NT2/D1 (cell line): ENCODE measurements at regions not wholly inside any gene's neighbourhood (a gene's known extent, or its start where the extent isn't known, plus 50 kb on each side); places are given as distances from the start of the nearest gene placed in this dataset.

Source experiments
- DNase-seq: peaks from one replicate; pipeline ENCODE4 v3.0.0-alpha.2; 2011; ENCODE audit warnings: low read depth, low spot score
- H3K27me3 ChIP-seq: 2 replicates; pipeline ENCODE4 v1.6.0; 2011; ENCODE audit warnings: mild to moderate bottlenecking; ENCODE audit not compliant: insufficient read length, insufficient read depth
- H3K36me3 ChIP-seq: 2 replicates; pipeline ENCODE4 v1.6.1; 2011; ENCODE audit warnings: mild to moderate bottlenecking, low read length, mixed read lengths; ENCODE audit not compliant: insufficient read depth, insufficient read length
- H3K4me1 ChIP-seq: 2 replicates; pipeline ENCODE4 v1.5.1; 2011; ENCODE audit not compliant: insufficient read depth, insufficient read length
- H3K4me3 ChIP-seq: 2 replicates; pipeline ENCODE4 v1.5.1; 2011; ENCODE audit warnings: low read depth; ENCODE audit not compliant: insufficient read length
- H3K9ac ChIP-seq: 2 replicates; pipeline ENCODE4 v1.6.0; 2011; ENCODE audit warnings: low read depth; ENCODE audit not compliant: insufficient read length
- H3K9me3 ChIP-seq: 2 replicates; pipeline ENCODE4 v1.5.1; 2011; ENCODE audit warnings: mild to moderate bottlenecking, low read length; ENCODE audit not compliant: insufficient read depth
- SUZ12 ChIP-seq: IDR thresholded peaks from 2 replicates; pipeline ENCODE4 v1.6.1; 2011; ENCODE audit not compliant: insufficient read length, insufficient read depth; ENCODE audit errors: extremely low read depth
- YY1 ChIP-seq: IDR thresholded peaks from 2 replicates; pipeline ENCODE4 v1.6.1; 2011; ENCODE audit not compliant: insufficient read length, insufficient read depth
- ZNF274 ChIP-seq: IDR thresholded peaks from 2 replicates; pipeline ENCODE4 v1.6.1; 2011; ENCODE audit warnings: mild to moderate bottlenecking, low read depth, low read length

- H3K9ac ChIP-seq = no peak overlapping the region
- no peaks in the 10 kb centered on the region for H3K9me3 ChIP-seq
- H3K4me1 ChIP-seq = no peaks in the 10 kb centered on the region
- H3K4me3 ChIP-seq = no peak overlapping the region
- no peak for DNase-seq
- TF ChIP-seq SUZ12 (no peak), ZNF274 (no peak), YY1 (no peak)
- H3K27me3 ChIP-seq = no peaks in the 10 kb centered on the region
- H3K36me3 ChIP-seq = no peaks in the 10 kb centered on the region
Observed at GRCh38 chr11:38014405-38014804, 1416.4 kb upstream of the RAG2 start.

- no peak overlapping the region for H3K4me3 ChIP-seq
- H3K36me3 ChIP-seq = no peaks in the 10 kb centered on the region
- H3K27me3 ChIP-seq = no peaks in the 10 kb centered on the region
- no peak for DNase-seq
- H3K4me1 ChIP-seq = no peaks in the 10 kb centered on the region
- H3K9ac ChIP-seq = no peak overlapping the region
- H3K9me3 ChIP-seq = no peaks in the 10 kb centered on the region
- TF ChIP-seq YY1 (no peak), ZNF274 (no peak), SUZ12 (no peak)
Observed at GRCh38 chr11:38013157-38013556, 1415.1 kb upstream of the RAG2 start.

GRCh38 chr11:38011496-38011895 lies 1413.5 kb upstream of the RAG2 start:
- no peak for TF ChIP-seq SUZ12
- TF ChIP-seq YY1 = no peak
- no peak for TF ChIP-seq ZNF274
- no peak overlapping the region for H3K4me3 ChIP-seq
- DNase-seq = no peak

GRCh38 chr11:38009932-38010331 lies 1411.9 kb upstream of the RAG2 start:
- Histone ChIP-seq H3K9me3 (no peaks in the 10 kb centered on the region), H3K4me1 (no peaks in the 10 kb centered on the region), H3K27me3 (no peaks in the 10 kb centered on the region), H3K9ac (no peak overlapping the region), H3K36me3 (no peaks in the 10 kb centered on the region), H3K4me3 (no peak overlapping the region)
- TF ChIP-seq ZNF274 (no peak), YY1 (no peak), SUZ12 (no peak)
- no peak for DNase-seq

More at GRCh38 chr11:38011496-38011895, 1413.5 kb upstream of the RAG2 start:
- Histone ChIP-seq H3K27me3 (no peaks in the 10 kb centered on the region), H3K4me1 (no peaks in the 10 kb centered on the region), H3K36me3 (no peaks in the 10 kb centered on the region), H3K9me3 (no peaks in the 10 kb centered on the region), H3K9ac (no peak overlapping the region)

GRCh38 chr11:38006466-38006865 lies 1408.4 kb upstream of the RAG2 start:
- no peaks in the 10 kb centered on the region for H3K4me1 ChIP-seq
- TF ChIP-seq SUZ12 = no peak
- no peak for TF ChIP-seq ZNF274
- no peak for TF ChIP-seq YY1
- H3K27me3 ChIP-seq = no peaks in the 10 kb centered on the region
- no peaks in the 10 kb centered on the region for H3K9me3 ChIP-seq
- H3K9ac ChIP-seq = no peak overlapping the region
- no peak overlapping the region for H3K4me3 ChIP-seq
- no peak for DNase-seq
- H3K36me3 ChIP-seq = no peaks in the 10 kb centered on the region

GRCh38 chr11:38005597-38005996 lies 1407.6 kb upstream of the RAG2 start:
- Histone ChIP-seq H3K9ac (no peak overlapping the region), H3K36me3 (no peaks in the 10 kb centered on the region), H3K9me3 (no peaks in the 10 kb centered on the region), H3K4me3 (no peak overlapping the region), H3K4me1 (no peaks in the 10 kb centered on the region), H3K27me3 (no peaks in the 10 kb centered on the region)
- no peak for DNase-seq
- TF ChIP-seq ZNF274 (no peak), YY1 (no peak), SUZ12 (no peak)

GRCh38 chr11:37999171-37999570 lies 1401.1 kb upstream of the RAG2 start:
- no peaks in the 10 kb centered on the region for H3K4me1 ChIP-seq
- no peaks in the 10 kb centered on the region for H3K9me3 ChIP-seq
- no peak for DNase-seq
- H3K36me3 ChIP-seq = no peaks in the 10 kb centered on the region
- H3K27me3 ChIP-seq = no peaks in the 10 kb centered on the region
- TF ChIP-seq YY1 (no peak), SUZ12 (no peak), ZNF274 (no peak)
- H3K9ac ChIP-seq = no peak overlapping the region
- no peak overlapping the region for H3K4me3 ChIP-seq

- no peak for DNase-seq
- H3K27me3 ChIP-seq = no peaks in the 10 kb centered on the region
- H3K4me3 ChIP-seq = no peak overlapping the region
- TF ChIP-seq SUZ12 = no peak
- TF ChIP-seq YY1 = no peak
- no peak for TF ChIP-seq ZNF274
- H3K4me1 ChIP-seq = no peaks in the 10 kb centered on the region
- no peaks in the 10 kb centered on the region; the same call in 1 of the 2 replicates for H3K9me3 ChIP-seq
- no peak overlapping the region for H3K9ac ChIP-seq
- no peaks in the 10 kb centered on the region for H3K36me3 ChIP-seq
Observed at GRCh38 chr11:37995886-37996285, 1397.8 kb upstream of the RAG2 start.
